ENCODE measurements at regions not wholly inside any gene's neighbourhood (a gene's known extent, or its start where the extent isn't known, plus 50 kb on each side); places are given as distances from the start of the nearest gene placed in this dataset.

DNA sequence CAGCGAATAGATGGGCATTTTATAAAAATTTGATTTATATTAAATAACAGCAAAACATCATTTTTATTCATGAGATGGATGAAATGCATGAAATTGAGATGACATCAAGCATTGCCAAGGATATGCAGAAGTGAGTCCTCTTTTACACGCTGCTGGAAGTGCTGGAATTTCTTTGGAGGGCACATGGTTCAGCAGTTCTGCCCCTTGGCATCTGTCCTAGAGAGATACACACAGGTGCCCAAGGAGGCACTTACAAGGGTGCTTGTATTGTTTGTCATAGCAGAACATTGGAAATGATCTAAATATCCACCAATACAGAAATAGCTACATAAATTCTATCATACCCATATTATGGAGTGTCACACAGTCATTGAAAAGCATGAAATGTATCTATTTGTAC lies 441.1 kb upstream of the TMPO start:
- no peak for DNase-seq

GRCh38 chr12:98084391-98084790 lies 431.0 kb upstream of the TMPO start:
- no peak for DNase-seq

- no peak for DNase-seq
Measured at GRCh38 chr12:98085046-98085755, 430.2 kb upstream of the TMPO start.

GRCh38 chr12:98090731-98091130 lies 424.7 kb upstream of the TMPO start:
- no peak for DNase-seq

DNA sequence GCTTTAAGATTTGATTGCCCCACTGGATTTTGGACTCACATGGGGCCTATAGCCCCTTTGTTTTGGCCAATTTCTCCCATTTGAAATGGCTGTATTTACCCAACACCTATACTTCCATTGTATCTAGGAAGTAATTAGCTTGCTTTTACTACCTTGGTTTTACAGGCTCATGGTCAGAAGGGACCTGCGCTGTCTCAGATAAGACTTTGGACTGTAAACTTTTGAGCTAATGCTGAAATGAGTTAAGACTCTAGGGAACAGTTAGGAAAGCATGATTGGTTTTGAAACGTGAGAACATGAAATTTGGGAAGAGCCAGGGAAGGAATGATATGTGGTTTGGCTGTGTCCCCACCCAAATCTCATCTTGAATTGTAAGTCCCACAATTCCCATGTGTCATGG lies 419.0 kb upstream of the TMPO start:
- no peak for DNase-seq

DNA sequence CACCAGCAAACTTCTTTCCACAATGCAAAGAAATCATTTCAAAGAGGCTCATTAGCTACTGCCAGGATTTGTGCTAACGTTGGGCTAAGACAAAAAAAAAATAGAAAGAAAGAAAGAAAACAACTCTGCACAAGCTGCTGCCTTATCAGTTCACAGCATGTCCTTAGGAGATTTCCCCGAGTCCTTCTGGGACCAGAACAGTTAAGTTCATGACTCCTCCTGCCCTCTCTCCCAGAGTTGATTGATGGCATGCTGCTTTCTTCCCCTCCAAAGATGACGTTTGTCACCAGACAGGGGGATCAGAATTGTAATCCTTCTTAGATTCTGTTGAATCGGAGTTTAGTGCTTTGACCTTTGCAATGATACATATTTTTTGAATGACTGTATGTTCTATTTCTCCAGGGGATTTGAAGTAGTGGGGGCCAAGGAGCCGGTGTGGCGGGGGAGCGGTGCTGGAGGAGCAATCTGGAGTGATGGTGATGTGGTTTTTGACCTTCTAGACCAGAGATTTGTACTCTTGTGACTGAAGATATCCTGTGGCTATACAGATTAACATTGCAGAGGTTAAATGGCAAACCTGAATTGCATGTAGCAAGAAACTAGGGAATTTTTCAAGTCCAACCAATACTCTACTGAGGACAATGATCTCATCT lies 409.2 kb upstream of the TMPO start:
- DNase-seq: no peak

- no peak for DNase-seq
Measured at GRCh38 chr12:98109266-98109665, 406.1 kb upstream of the TMPO start.

DNA sequence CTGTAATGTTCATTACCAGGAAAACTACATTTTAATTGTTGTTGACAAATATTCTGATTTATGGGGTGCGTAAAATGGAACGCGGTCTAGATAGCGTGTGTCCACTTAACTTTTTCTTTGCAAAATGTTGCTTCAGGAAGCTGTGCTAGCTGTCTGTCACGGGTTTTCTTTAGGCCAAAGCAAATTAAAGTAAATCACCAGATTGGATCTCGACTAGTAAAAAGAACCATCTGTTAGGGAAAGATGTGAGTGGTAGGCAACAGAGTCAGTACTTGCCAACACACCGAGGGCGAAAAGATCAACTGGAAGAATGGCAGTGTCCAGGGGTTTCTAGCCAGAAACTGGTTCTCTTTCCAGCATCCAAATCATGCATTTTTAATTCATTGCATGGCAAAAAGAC lies 404.9 kb upstream of the TMPO start:
- DNase-seq: no peak

GRCh38 chr12:98113548-98113947 lies 401.8 kb upstream of the TMPO start:
- no peak for DNase-seq

GRCh38 chr12:98121963-98122362 lies 393.4 kb upstream of the TMPO start:
- DNase-seq: no peak

DNA sequence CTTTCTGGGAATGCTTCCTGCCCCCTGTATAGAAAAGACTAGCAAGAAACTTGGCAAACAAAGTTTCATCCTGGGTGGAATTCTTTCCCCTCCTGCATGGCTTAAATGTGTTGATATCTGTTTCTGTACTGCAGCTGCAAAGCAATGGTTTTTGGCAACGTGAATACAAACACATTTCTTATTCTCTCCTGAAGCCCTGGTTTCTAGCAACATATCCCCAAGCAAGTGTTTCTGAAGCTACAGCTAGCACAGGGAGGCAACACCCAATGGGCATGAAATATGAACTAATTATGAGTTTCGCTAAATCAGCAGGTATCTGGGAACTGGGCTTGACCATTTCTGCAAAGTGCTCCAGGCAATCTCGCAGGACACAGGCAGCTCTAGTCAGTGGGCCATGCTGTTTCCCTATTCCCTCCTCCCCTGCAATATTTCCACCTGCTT lies 392.3 kb upstream of the TMPO start:
- no peak for DNase-seq

- no peak for DNase-seq
Measured at GRCh38 chr12:98126637-98127335, 388.6 kb upstream of the TMPO start.

DNA sequence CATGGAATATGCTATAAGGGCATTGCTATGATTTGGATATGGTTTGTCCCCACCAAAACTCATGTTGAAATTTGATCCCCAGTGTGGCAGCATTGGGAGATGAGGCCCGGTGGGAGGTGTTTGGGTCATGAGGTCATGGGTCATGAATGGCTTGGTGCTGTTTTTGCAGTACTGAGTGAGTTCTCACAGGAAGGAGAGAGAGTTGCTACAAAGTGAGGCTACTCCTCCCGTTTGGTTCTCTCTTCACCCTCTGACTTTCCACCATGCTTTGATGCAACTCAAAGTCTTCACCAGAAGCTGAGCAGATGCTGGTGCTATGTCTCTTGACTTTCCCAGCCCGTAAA lies 388.1 kb upstream of the TMPO start:
- no peak for DNase-seq

DNA sequence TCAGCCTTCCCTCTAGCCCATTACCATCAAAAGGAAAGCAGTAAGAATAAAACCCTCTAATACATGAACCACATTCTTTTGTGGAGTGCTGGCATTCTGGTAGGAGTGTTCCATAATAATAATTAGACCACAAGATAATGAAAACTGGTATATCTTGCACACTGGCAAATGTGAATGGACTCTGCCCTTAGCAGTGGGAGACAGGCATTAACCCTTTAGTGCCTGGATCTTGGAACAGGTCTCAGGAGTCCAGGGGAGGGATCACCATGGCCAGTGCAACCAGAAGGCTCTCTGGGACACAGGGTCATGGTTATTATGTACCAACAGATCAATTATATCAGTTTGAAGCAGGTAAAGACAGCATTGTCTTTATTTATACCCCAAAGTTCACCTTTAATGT lies 387.5 kb upstream of the TMPO start:
- DNase-seq: no peak

DNA sequence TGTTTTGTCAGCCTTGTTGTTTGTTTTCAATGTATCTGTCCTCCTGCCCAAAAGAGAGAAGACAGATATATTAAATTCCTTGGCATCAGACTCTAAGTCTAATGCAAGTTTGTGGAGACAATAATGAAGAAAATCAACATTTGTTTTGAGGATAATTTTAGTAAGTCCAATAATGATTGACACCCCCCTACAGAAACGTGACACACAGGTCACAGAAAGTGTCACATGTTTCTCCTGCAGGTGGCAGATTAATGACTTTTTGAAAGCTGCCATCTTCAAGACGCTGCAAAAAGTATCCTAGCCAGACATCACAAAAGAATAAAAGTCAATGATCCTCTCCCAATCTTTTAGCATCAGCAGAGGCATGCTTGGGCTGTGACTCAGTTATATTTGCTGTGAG lies 378.8 kb upstream of the TMPO start:
- no peak for DNase-seq

DNA sequence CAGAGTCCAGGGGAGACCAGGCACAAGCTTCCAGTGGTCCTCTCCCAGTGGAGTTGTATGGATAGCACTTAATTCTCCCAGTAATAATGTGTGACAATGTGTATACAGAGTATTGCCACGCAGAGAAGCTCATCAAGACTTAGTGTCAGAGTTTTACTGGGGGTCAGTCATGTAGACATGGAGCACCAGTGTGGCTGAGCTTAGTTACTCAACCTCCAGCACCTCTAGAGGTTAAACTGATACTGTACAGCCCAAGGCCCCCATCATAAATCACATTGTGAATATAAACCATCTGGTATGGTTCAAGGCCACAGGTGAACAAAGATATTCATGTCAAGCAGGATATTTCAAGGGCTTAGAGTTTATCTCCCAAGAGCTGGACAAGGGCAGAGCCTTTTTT lies 378.1 kb upstream of the TMPO start:
- DNase-seq: no peak

- no peak for DNase-seq
Measured at GRCh38 chr12:98144953-98145352, 370.4 kb upstream of the TMPO start.

DNA sequence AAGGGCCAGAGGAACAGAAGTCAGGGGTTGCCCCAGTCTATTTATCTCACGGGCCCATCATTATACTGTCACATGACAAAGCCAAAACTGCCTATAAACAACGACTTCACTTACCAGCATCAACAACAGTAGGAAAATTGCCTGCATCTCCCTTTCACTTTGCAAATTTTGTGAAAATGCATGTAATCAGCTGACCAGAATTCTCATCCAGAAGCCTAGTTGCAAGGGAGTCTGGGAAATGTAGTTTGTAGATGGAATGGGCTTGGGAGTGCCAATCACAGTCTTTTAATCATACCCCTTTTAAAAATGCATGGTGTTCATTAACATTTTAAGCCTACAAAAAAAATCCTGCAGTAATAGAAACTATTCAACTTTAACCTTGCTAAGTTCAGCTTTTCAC lies 369.3 kb upstream of the TMPO start:
- DNase-seq: no peak

DNA sequence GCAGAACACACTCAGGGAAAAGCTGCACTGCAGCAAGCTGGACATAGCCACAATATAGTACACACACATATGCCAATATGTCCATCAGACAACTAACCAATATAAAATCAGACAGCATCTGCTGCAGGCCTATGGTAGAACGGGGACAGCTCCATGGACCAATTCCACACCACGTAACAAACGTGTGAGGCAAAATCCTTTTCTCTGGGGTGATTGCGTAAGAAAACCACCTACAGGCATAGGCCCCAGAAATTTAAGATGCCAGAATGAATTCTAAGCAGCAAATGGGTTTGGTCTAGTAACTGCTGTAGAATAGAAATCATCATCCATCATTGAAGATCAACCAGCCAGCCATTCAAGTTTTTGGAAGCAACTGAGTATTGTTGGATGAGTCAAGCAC lies 368.9 kb upstream of the TMPO start:
- DNase-seq: no peak

GRCh38 chr12:98149270-98149669 lies 366.1 kb upstream of the TMPO start:
- DNase-seq: no peak

DNA sequence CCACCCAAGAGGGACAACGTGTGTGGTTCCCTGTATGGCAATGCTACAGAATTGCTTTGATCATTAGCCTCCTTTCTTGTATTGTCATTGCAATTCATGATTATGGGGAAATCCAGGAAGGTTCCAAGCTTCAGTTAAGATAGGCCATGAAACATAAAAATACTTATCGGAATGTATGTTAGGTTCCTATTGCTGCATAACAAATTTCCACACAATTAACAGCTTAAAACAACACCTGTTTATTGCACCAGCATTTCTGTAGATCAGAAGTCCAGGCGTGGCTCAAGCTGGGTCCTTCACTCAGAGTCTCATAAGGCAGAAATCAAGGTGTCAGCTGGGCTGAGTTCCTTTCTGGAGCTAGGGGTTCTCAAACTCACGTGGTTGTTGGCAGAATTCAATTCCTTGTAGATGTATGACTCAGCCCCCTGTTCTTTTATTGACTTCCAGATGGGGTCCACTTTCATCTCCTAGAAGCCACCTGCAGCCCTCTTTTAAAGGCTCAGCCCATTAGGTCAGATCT lies 365.6 kb upstream of the TMPO start:
- no peak for DNase-seq

- DNase-seq: no peak
Measured at GRCh38 chr12:98151105-98151590, 364.2 kb upstream of the TMPO start.

- DNase-seq: no peak
Measured at GRCh38 chr12:98151984-98152383, 363.4 kb upstream of the TMPO start.

- DNase-seq: no peak
Measured at GRCh38 chr12:98154850-98155249, 360.5 kb upstream of the TMPO start.

All from activated T-cell treated with anti-CD3 and anti-CD28 coated beads for 4 hours (primary cell).